HAP-1 (cell line): ENCODE measurements at regions not wholly inside any gene's neighbourhood (a gene's known extent, or its start where the extent isn't known, plus 50 kb on each side); places are given as distances from the start of the nearest gene placed in this dataset.
A peak's percentile ranks its signal among the peaks of the same experiment; 100 is the strongest.
"Not testable (repeated sequence)": the region's sequence is repeated elsewhere in the genome, so short reads cannot be mapped to it uniquely, and the experiment has no call there.

Experiments
- DNase-seq, 2 experiments: peaks; one replicate each; pipeline ENCODE4 v3.0.0-alpha.2; 2016 to 2020; ENCODE audit warnings: low spot score in 2 of 2
- H3K27me3 ChIP-seq: fragments of 250-450 bp; sonication (Bioruptor Pico); 2 replicates; pipeline ENCODE4 v1.5.1; 2020; ENCODE audit warnings: low read depth, mild to moderate bottlenecking, moderate library complexity
- H3K36me3 ChIP-seq: fragments of 250-450 bp; sonication (Bioruptor Pico); replicated peaks from 2 replicates; pipeline ENCODE4 v1.5.1; 2020; ENCODE audit warnings: mild to moderate bottlenecking
- H3K4me1 ChIP-seq: fragments of 250-450 bp; sonication (Bioruptor Pico); 2 replicates; pipeline ENCODE4 v1.5.1; 2020; ENCODE audit warnings: mild to moderate bottlenecking
- H3K4me3 ChIP-seq: fragments of 250-450 bp; sonication (Bioruptor Pico); 2 replicates; pipeline ENCODE4 v1.5.1; 2020; ENCODE audit warnings: mild to moderate bottlenecking, moderate library complexity
- H3K9me3 ChIP-seq: fragments of 250-450 bp; sonication (Bioruptor Pico); 2 replicates; pipeline ENCODE4 v1.5.1; 2020; ENCODE audit warnings: mild to moderate bottlenecking, moderate library complexity
- in situ Hi-C: fragments of 300-500 bp; cut with MboI; formaldehyde crosslinking; loops from 3 replicates; pipeline ENCODE4 v1.14.3; 2020; ENCODE audit warnings: low sequenced_read_pairs, inconsistent platforms, mixed read lengths

- no peak overlapping the region for H3K4me3 ChIP-seq
- H3K27me3 ChIP-seq, result peaks cover 24% of the 10 kb centered on the region
- H3K9me3 ChIP-seq, result no peaks in the 10 kb centered on the region
- DNase-seq, result peak in 1 of 2 experiments; percentile 18
- H3K36me3 ChIP-seq, result no peaks in the 10 kb centered on the region
- in situ Hi-C loops, result no loop called here
- no peaks in the 10 kb centered on the region for H3K4me1 ChIP-seq
These were observed 172.1 kb downstream of the TBC1D2B start for GRCh38 chr15:77905301-77905920.

DNA sequence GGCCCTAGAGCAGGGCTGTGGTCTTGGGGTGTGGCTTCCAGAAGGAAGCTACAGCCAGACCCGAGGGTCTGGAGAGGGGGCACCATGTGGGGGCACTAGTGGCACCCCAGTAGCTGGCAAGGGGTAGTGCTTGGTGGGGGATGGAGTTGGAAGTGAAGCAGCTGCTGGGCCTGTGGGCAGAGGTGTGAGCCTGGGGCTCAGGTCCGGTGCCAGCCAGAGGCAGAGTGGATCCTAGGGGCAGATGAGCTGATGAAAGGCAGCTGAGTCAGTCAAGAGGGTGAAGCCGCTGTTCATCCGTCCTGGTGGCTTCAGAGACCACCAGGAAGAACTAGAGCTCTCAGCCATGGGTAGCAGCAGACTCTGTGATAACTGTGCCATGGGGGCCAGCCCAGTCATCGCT, 172.6 kb downstream of the TBC1D2B start:
- DNase-seq, result no peak
- Histone ChIP-seq H3K4me3 (no peak overlapping the region), H3K36me3 (no peaks in the 10 kb centered on the region), H3K27me3 (peaks cover 24% of the 10 kb centered on the region), H3K4me1 (no peaks in the 10 kb centered on the region), H3K9me3 (no peaks in the 10 kb centered on the region)
- in situ Hi-C loops, result no loop called here

DNA sequence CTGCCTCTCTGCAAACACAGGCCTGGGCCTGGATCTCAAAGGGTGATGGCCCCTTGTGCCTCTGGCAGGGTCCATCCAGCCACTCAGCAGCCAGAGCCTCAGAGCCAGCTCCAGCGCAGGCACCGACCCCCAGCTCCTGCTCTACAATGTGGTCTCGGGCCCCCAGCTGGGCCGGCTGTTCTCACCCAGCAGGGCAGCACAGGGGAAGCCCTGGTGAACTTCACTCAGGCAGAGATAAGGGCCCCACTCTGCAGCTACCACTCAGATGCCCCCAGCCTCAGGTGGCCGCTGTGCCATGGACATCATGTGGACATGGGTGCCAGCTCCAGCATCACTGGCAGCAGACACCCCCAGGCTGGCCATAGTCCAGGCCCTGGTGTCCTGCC, 173.1 kb downstream of the TBC1D2B start:
- H3K27me3 ChIP-seq, result peaks cover 24% of the 10 kb centered on the region
- H3K9me3 ChIP-seq, result no peaks in the 10 kb centered on the region
- peak in 1 of 2 experiments; percentile 8 for DNase-seq
- H3K4me1 ChIP-seq, result no peaks in the 10 kb centered on the region
- no peak overlapping the region for H3K4me3 ChIP-seq
- in situ Hi-C loops, result no loop called here
- no peaks in the 10 kb centered on the region for H3K36me3 ChIP-seq

- H3K4me1 ChIP-seq, in situ Hi-C loops, H3K4me3 ChIP-seq, H3K36me3 ChIP-seq, H3K9me3 ChIP-seq: not testable (repeated sequence)
- peak in 1 of 2 experiments; percentile 10 for DNase-seq
- H3K27me3 ChIP-seq, result peaks cover 24% of the 10 kb centered on the region
These were observed 173.6 kb downstream of the TBC1D2B start for GRCh38 chr15:77903761-77904435.

GRCh38 chr15:77902921-77903760, 174.4 kb downstream of the TBC1D2B start:
- in situ Hi-C loops, result not testable (repeated sequence)
- peaks cover 24% of the 10 kb centered on the region for H3K27me3 ChIP-seq
- peak in 1 of 2 experiments; percentile 71 for DNase-seq

DNA sequence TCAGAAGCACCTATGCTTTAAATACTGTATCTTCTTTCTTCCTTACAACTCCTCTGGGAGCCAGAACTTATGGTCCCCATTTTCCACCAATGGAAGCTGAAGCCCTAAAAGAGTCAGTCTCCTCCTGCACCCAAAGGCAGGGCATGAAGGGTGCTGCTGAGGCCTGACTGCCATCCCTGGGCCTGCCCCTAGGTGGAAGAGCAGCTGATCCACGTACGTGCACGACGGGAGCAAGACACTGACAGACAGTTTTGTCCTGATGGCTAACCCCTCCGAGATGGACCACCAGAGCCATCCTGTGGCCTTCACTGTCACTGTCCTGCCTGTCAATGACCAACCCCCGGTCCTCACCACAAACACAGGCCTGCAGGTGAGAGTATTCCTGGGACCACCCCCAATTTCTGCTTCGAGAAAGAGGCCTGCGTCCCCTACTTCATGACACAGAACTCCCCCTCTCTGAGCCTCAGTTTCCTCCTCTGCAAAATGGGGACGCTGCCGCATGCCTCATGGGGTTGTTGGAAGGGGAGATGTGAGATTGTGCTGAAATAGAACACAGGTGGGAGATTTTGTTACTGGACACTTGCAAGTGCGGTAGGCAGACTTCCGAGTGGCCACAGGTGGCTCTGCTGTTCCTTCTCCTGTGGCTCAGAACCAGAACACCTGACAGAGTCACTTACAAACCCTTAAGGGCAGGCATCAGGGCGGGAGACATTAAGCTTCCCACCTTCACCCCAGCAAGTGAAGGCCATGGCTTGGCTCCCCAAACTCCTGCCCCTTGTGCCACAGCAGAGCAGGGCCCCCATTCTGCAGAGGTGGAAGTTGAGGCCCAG, 175.4 kb downstream of the TBC1D2B start:
- H3K9me3 ChIP-seq, result no peaks in the 10 kb centered on the region
- no peak overlapping the region for H3K4me3 ChIP-seq
- no peaks in the 10 kb centered on the region for H3K4me1 ChIP-seq
- peak in 1 of 2 experiments; percentile 60 for DNase-seq
- no peaks in the 10 kb centered on the region for H3K36me3 ChIP-seq
- in situ Hi-C loops, result no loop called here
- H3K27me3 ChIP-seq, result peaks cover 17% of the 10 kb centered on the region

More at GRCh38 chr15:77902921-77903760, 174.4 kb downstream of the TBC1D2B start:
- not testable (repeated sequence) for H3K9me3 ChIP-seq, H3K36me3 ChIP-seq, H3K4me3 ChIP-seq, H3K4me1 ChIP-seq

DNA sequence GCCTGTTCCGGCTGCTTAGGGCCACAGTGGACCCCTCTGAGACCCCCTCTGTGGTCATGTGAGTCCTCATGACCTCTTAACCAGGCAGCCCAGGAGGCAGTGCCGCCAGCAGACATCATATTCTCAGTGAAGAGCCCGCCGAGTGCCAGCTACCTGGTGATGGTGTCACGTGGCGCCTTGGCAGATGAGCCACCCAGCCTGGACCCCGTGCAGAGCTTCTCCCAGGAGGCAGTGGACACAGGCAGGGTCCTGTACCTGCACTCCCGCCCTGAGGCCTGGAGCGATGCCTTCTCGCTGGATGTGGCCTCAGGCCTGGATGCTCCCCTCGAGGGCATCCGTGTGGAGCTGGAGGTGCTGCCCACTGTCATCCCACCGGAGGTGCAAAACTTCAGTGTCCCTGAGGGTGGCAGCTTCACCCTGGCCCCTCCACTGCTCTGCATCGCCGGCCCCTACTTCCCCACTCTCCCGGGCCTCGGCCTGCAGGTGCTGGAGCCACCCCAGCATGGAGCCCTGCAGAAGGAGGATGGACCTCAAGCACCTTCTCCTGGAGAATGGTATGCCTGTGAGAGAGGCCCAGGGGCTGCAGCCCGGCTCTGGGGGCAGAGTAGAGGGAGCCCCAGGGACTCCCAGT, 176.1 kb downstream of the TBC1D2B start:
- Histone ChIP-seq H3K36me3 (no peaks in the 10 kb centered on the region), H3K27me3 (peaks cover 13% of the 10 kb centered on the region), H3K9me3 (no peaks in the 10 kb centered on the region), H3K4me3 (no peak overlapping the region), H3K4me1 (no peaks in the 10 kb centered on the region)
- in situ Hi-C loops, result no loop called here
- DNase-seq, result no peak

DNA sequence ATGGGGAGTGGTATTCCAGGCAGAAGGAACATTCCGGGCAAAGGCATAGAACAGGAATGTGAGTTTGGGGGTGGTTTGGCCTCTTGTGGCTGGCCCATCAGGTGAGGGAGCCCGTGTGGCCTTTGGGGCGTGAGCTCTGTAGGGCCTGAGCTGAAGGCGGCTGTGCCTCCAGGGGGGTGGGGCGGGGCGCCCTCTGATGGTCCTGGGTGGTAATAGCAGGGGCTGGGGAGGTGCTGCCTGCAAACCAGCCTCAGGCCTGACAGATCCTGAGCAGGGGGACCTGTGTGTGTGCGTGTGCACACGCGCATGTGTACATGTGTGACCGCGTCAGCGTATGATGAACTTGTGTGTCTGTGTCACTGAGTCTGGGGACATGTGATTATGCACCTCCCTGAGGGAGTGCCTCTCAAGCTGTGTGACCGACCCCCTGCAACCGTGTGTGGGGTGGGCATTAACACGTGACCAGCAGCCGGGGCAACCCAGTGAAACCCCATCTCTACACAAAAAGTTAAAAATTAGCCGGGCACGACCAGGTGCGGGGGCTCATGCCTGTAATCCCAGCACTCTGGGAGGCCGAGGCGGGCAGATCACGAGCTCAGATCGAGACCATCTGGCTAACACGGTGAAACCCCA, 177.1 kb downstream of the TBC1D2B start:
- H3K9me3 ChIP-seq, H3K4me3 ChIP-seq, H3K27me3 ChIP-seq, H3K36me3 ChIP-seq, in situ Hi-C loops, H3K4me1 ChIP-seq: not testable (repeated sequence)
- peak; percentile 25 to 93 for DNase-seq

DNA sequence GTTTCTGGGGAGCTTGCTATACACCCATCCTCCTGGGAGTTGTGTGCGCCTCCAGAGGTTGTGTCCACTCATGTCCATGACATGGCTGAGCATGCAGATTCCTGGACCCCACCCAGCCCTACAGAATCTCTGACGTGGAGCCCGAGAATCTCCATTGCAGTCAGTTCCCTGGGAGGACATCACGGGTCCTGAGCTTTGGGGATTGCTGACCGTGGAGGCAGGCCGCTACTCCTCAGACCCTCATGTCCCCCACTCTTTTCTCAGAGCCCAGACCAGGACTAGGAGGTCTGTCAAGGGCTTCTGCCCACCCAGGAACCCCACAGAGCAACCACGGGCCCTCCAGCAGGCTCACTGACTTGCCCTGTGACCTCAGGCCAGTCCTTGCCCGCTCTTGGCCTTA, 177.7 kb downstream of the TBC1D2B start:
- DNase-seq, H3K9me3 ChIP-seq, H3K4me1 ChIP-seq, H3K4me3 ChIP-seq, in situ Hi-C loops, H3K36me3 ChIP-seq, H3K27me3 ChIP-seq: not testable (repeated sequence)

DNA sequence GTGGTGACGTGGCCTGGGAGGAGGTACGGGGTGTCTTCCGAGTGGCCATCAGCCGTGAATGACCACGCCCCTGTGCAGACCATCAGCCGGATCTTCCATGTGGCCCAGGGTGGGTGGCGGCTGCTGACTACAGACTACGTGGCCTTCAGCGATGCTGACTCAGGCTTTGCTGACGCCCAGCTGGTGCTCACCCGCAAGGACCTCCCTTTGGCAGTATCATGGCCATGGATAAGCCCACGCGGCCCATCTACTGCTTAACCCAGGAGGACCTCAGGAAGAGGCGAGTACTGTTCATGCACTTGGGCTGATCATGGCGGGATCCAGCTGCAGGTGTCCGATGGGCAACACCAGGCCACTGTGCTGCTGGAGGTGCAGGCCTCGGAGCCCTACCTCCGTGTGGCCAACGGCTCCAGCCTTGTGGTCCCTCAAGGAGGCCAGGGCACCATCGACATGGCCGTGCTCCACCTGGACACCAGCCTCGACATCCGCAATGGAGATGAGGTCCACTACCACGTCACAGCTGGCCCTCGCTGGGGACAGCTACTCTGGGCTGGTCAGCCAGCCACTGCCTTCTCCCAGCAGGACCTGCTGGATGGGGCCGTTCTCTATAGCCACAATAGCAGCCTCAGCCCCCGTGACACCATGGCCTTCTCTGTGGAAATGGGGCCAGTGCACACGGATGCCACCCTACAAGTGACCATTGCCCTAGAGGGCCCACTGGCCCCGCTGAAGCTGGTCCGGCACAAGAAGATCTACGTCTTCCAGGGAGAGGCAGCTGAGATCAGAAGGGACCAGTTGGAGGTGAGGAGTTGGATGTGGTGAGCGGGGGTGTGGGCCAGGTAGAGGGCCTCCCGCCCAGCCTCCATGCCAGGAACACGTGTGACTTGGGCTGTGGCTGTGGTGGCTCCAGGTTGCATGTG, 178.4 kb downstream of the TBC1D2B start:
- in situ Hi-C loops, result no loop called here
- Histone ChIP-seq H3K36me3 (no peaks in the 10 kb centered on the region), H3K4me3 (no peak overlapping the region), H3K4me1 (no peaks in the 10 kb centered on the region), H3K27me3 (no peaks in the 10 kb centered on the region; the same call in 1 of the 2 replicates), H3K9me3 (no peaks in the 10 kb centered on the region)
- no peak for DNase-seq

- no peaks in the 10 kb centered on the region for H3K9me3 ChIP-seq
These were observed 179.6 kb downstream of the TBC1D2B start for GRCh38 chr15:77897896-77898406.

More at GRCh38 chr15:77897896-77898406, 179.6 kb downstream of the TBC1D2B start:
- no peak for DNase-seq
- Histone ChIP-seq H3K36me3 (no peaks in the 10 kb centered on the region), H3K4me1 (no peaks in the 10 kb centered on the region), H3K4me3 (no peak overlapping the region), H3K27me3 (no peaks in the 10 kb centered on the region)
- in situ Hi-C loops, result no loop called here
